CD14-positive monocyte (primary cell): ENCODE measurements at regions not wholly inside any gene's neighbourhood (a gene's known extent, or its start where the extent isn't known, plus 50 kb on each side); places are given as distances from the start of the nearest gene placed in this dataset.

ENCODE experiments used
- DNase-seq, 3 donors: peaks; one replicate each; pipeline ENCODE4 v3.0.0-alpha.2; 2011 to 2022
- H2AFZ ChIP-seq: 2 replicates; pipeline ENCODE4 v1.6.0; 2012; ENCODE audit warnings: mild to moderate bottlenecking, low read depth, low read length, inconsistent platforms; ENCODE audit not compliant: insufficient read depth, poor library complexity, severe bottlenecking
- H3K27ac ChIP-seq, 2 donors: 1 replicate in 1 of 2; 2 replicates in 1 of 2; pipeline ENCODE4 v1.5.1; 2012 to 2013; ENCODE audit warnings: low read length in 2 of 2, control low read depth in 1 of 2, inconsistent platforms in 1 of 2, low read depth in 1 of 2, mild to moderate bottlenecking in 1 of 2
- H3K27me3 ChIP-seq, 2 donors: one replicate each; pipeline versions ENCODE4 v1.6.0 to v1.6.1; 2011 to 2013; ENCODE audit warnings: low read length in 2 of 2; ENCODE audit not compliant: control insufficient read depth in 2 of 2, insufficient read depth in 2 of 2
- H3K36me3 ChIP-seq, 2 donors: replicated peaks in 1 of 2; 1 replicate in 1 of 2; 2 replicates in 1 of 2; pipeline versions ENCODE4 v1.5.1 to v1.6.1; 2012 to 2013; ENCODE audit warnings: low read length in 2 of 2, control low read depth in 1 of 2, inconsistent platforms in 1 of 2, mild to moderate bottlenecking in 1 of 2; ENCODE audit not compliant: insufficient read depth in 2 of 2, control insufficient read depth in 1 of 2
- H3K4me1 ChIP-seq, 2 donors: 1 replicate in 1 of 2; 2 replicates in 1 of 2; pipeline versions ENCODE4 v1.5.1 to v1.6.1; 2012 to 2013; ENCODE audit warnings: low read length in 2 of 2, control low read depth in 1 of 2, inconsistent platforms in 1 of 2, mild to moderate bottlenecking in 1 of 2, moderate library complexity in 1 of 2; ENCODE audit not compliant: insufficient read depth in 2 of 2, control insufficient read depth in 1 of 2
- H3K4me2 ChIP-seq: replicated peaks from 2 replicates; pipeline ENCODE3; 2012; ENCODE audit warnings: low read length, moderate library complexity, mild to moderate bottlenecking; ENCODE audit not compliant: poor library complexity, severe bottlenecking; ENCODE audit errors: extremely low read depth
- H3K4me3 ChIP-seq, 3 experiments: fragments of 200-600 bp in 1 of 3; sonication (generic) in 1 of 3; replicated peaks in 1 of 3; 1 replicate in 2 of 3; 2 replicates in 1 of 3; pipeline ENCODE4 v1.5.1; 2011 to 2013; ENCODE audit warnings: low read length in 3 of 3, mild to moderate bottlenecking in 3 of 3, control low read depth in 2 of 3, low read depth in 2 of 3, inconsistent platforms in 1 of 3, moderate library complexity in 1 of 3
- H3K79me2 ChIP-seq: 2 replicates; pipeline ENCODE4 v1.6.0; 2012; ENCODE audit warnings: mild to moderate bottlenecking, control low read depth, inconsistent platforms, low read length, moderate library complexity; ENCODE audit not compliant: insufficient read depth
- H3K9ac ChIP-seq: 2 replicates; pipeline ENCODE4 v1.6.0; 2017; ENCODE audit warnings: low read length, mild to moderate bottlenecking; ENCODE audit not compliant: insufficient read depth, poor library complexity, severe bottlenecking
- H3K9me3 ChIP-seq, 2 donors: replicated peaks in 1 of 2; 1 replicate in 1 of 2; 2 replicates in 1 of 2; pipeline versions ENCODE4 v1.5.1 to v1.6.1; 2012 to 2013; ENCODE audit warnings: low read length in 2 of 2, control low read depth in 1 of 2; ENCODE audit not compliant: control insufficient read depth in 1 of 2, insufficient read depth in 1 of 2
- H4K20me1 ChIP-seq: 2 replicates; pipeline ENCODE4 v1.6.0; 2012; ENCODE audit warnings: mild to moderate bottlenecking, low read length, control low read depth, moderate library complexity; ENCODE audit not compliant: insufficient read depth
- H3K27ac Mint-ChIP-seq, 7 donors: one replicate each; pipeline ENCODE4 v1.8.0; 2020; ENCODE audit warnings: mild to moderate bottlenecking in 7 of 7, mixed read lengths in 7 of 7, moderate library complexity in 6 of 7, inconsistent platforms in 2 of 7
- H3K27me3 Mint-ChIP-seq, 3 donors: one replicate each; pipeline ENCODE4 v1.8.0; 2021 to 2022; ENCODE audit warnings: low read depth in 3 of 3, mild to moderate bottlenecking in 3 of 3, mixed read lengths in 3 of 3, moderate library complexity in 3 of 3, inconsistent platforms in 1 of 3
- H3K36me3 Mint-ChIP-seq, 2 donors: one replicate each; pipeline ENCODE4 v1.8.0; 2020; ENCODE audit warnings: mixed read lengths in 2 of 2, inconsistent platforms in 1 of 2, mild to moderate bottlenecking in 1 of 2
- H3K4me1 Mint-ChIP-seq: one replicate; pipeline ENCODE4 v1.8.0; 2020; ENCODE audit warnings: mild to moderate bottlenecking, mixed read lengths
- H3K4me3 Mint-ChIP-seq, 2 donors: one replicate each; pipeline ENCODE4 v1.8.0; 2020; ENCODE audit warnings: mild to moderate bottlenecking in 2 of 2, mixed read lengths in 2 of 2, moderate library complexity in 1 of 2
- H3K9me3 Mint-ChIP-seq, 7 donors: one replicate each; pipeline ENCODE4 v1.8.0; 2020 to 2022; ENCODE audit warnings: mixed read lengths in 7 of 7, mild to moderate bottlenecking in 6 of 7, moderate library complexity in 6 of 7, inconsistent platforms in 2 of 7
- CTCF ChIP-seq: fragments of 200-600 bp; IDR thresholded peaks from one replicate; pipeline ENCODE4 v1.8.0; 2022; ENCODE audit warnings: antibody characterized with exemption, mild to moderate bottlenecking
- WGBS: methylation state at CpG from one replicate; pipeline ENCODE4 v1.1.5; 2013; ENCODE audit warnings: missing lambda C conversion rate; ENCODE audit not compliant: insufficient coverage; 5-methylcytosine and 5-hydroxymethylcytosine counted together
- intact Hi-C, 2 donors: fragments of 100-400 bp; cut with micrococcal nuclease; formaldehyde crosslinking; loops; one replicate each; pipeline versions ENCODE4 v1.15.0 to v1.15.1; 2023

- Histone ChIP-seq H3K36me3 (no peaks in the 10 kb centered on the region), H3K4me2 (no peak overlapping the region), H3K9ac (no peak overlapping the region), H3K4me1 (no peaks in the 10 kb centered on the region), H2AFZ (no peak overlapping the region), H3K27me3 (no peaks in the 10 kb centered on the region), H4K20me1 (no peaks in the 10 kb centered on the region), H3K27ac (no peak overlapping the region), H3K79me2 (no peaks in the 10 kb centered on the region), H3K4me3 (no peak overlapping the region), H3K9me3 (peaks cover 24 to 37% of the 10 kb centered on the region in 2 donors)
- no peak for TF ChIP-seq CTCF
- intact Hi-C loops, result no loop called here
- no peak for DNase-seq
- no peaks in the 10 kb centered on the region for H3K4me1 Mint-ChIP-seq
- H3K4me3 Mint-ChIP-seq, result no peak overlapping the region
- H3K9me3 Mint-ChIP-seq, result peaks cover 10 to 20% (median 15%) of the 10 kb centered on the region in 7 donors
- H3K36me3 Mint-ChIP-seq, result no peaks in the 10 kb centered on the region
- peaks cover 0 to 2% (median 0%) of the 10 kb centered on the region in 3 donors for H3K27me3 Mint-ChIP-seq
- no peak overlapping the region for H3K27ac Mint-ChIP-seq
Observed at GRCh38 chr1:4428711-4429110, 225.7 kb upstream of the AJAP1 start.

DNA sequence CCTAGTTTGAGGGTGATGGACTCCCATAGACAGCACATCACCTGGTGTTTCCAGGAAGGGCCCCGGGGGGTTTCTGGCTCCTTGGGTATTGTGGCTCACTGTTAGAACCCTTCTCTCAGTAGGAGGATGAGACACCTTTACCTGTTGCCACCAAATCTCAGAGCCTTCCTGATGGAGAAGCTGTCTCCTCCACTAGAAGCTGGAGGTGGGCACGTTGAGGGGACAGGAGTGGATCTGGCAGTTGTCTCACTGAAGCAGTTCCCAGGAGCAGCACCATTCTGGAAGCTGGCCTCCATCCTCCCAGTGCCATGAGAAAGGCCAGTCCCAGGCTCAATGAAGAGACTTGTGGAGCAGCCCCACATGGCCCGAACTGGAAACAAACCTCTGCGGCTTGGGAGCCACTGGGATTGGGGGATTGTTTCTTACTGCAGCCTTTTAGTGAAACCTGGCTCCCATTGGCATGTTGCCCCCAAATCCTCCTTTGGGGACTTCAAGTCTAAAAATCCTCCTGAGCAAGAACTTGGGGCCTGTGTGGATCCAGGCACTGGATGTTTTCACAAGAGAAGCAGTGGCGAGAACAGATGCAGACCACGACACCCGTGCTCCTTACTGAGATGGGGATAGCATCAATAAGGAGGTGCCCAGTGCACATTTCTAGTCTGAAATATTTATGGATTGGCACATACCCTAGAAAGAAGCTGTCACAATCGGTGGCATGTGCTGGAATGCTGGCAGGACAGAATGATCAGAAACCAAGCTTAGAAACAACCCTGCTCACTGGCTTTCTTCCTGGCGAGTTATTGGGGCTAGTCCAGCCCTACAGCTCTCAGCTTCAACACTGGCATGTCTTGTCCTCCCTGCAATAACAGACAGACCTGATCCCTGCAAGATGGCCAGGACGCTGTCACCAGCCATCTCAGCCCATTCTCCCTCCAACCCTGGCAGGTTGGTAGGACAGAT, 223.7 kb upstream of the AJAP1 start:
- DNase-seq, result no peak
- Histone ChIP-seq H3K4me2 (no peak overlapping the region), H3K27me3 (no peaks in the 10 kb centered on the region), H3K27ac (no peak overlapping the region), H3K36me3 (no peaks in the 10 kb centered on the region), H3K9me3 (peaks cover 14 to 19% of the 10 kb centered on the region in 2 donors), H3K9ac (no peak overlapping the region), H3K79me2 (no peaks in the 10 kb centered on the region), H3K4me3 (no peak overlapping the region), H2AFZ (no peak overlapping the region), H3K4me1 (no peaks in the 10 kb centered on the region), H4K20me1 (no peaks in the 10 kb centered on the region)
- TF ChIP-seq CTCF, result no peak
- Mint-ChIP-seq H3K36me3 (no peaks in the 10 kb centered on the region), H3K4me3 (no peak overlapping the region), H3K27me3 (no peaks in the 10 kb centered on the region), H3K9me3 (peaks cover 12 to 22% (median 17%) of the 10 kb centered on the region in 7 donors), H3K4me1 (no peaks in the 10 kb centered on the region), H3K27ac (no peak overlapping the region)
- WGBS, result 96% methylated on average over 4 of the region's 10 CpGs
- intact Hi-C loops, result no loop called here
